ENCODE measurements at regions not wholly inside any gene's neighbourhood (a gene's known extent, or its start where the extent isn't known, plus 50 kb on each side); places are given as distances from the start of the nearest gene placed in this dataset.
A peak's percentile ranks its signal among the peaks of the same experiment; 100 is the strongest.

DNA sequence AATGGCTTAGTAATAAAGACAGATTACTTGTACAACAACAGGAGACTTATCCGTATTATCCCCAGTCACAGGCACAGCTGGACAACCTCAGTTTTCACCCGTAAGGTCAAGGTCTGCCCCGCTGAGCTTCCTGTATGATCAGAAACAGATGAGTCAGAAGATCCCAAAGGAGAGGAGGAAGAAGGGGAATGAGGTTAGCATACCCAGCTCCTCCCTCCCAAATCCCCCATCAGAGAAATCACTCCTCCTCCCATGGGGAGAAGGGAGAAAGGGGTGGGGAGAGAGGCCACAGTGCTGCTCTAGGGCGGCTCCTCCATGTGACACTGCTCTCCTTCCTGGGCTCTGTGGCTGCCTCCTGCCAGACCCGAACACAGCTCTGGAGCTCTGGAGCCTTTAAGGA is 53.8 kb upstream of the SPTBN1 start (continued):
- TF ChIP-seq, protein P1, sequence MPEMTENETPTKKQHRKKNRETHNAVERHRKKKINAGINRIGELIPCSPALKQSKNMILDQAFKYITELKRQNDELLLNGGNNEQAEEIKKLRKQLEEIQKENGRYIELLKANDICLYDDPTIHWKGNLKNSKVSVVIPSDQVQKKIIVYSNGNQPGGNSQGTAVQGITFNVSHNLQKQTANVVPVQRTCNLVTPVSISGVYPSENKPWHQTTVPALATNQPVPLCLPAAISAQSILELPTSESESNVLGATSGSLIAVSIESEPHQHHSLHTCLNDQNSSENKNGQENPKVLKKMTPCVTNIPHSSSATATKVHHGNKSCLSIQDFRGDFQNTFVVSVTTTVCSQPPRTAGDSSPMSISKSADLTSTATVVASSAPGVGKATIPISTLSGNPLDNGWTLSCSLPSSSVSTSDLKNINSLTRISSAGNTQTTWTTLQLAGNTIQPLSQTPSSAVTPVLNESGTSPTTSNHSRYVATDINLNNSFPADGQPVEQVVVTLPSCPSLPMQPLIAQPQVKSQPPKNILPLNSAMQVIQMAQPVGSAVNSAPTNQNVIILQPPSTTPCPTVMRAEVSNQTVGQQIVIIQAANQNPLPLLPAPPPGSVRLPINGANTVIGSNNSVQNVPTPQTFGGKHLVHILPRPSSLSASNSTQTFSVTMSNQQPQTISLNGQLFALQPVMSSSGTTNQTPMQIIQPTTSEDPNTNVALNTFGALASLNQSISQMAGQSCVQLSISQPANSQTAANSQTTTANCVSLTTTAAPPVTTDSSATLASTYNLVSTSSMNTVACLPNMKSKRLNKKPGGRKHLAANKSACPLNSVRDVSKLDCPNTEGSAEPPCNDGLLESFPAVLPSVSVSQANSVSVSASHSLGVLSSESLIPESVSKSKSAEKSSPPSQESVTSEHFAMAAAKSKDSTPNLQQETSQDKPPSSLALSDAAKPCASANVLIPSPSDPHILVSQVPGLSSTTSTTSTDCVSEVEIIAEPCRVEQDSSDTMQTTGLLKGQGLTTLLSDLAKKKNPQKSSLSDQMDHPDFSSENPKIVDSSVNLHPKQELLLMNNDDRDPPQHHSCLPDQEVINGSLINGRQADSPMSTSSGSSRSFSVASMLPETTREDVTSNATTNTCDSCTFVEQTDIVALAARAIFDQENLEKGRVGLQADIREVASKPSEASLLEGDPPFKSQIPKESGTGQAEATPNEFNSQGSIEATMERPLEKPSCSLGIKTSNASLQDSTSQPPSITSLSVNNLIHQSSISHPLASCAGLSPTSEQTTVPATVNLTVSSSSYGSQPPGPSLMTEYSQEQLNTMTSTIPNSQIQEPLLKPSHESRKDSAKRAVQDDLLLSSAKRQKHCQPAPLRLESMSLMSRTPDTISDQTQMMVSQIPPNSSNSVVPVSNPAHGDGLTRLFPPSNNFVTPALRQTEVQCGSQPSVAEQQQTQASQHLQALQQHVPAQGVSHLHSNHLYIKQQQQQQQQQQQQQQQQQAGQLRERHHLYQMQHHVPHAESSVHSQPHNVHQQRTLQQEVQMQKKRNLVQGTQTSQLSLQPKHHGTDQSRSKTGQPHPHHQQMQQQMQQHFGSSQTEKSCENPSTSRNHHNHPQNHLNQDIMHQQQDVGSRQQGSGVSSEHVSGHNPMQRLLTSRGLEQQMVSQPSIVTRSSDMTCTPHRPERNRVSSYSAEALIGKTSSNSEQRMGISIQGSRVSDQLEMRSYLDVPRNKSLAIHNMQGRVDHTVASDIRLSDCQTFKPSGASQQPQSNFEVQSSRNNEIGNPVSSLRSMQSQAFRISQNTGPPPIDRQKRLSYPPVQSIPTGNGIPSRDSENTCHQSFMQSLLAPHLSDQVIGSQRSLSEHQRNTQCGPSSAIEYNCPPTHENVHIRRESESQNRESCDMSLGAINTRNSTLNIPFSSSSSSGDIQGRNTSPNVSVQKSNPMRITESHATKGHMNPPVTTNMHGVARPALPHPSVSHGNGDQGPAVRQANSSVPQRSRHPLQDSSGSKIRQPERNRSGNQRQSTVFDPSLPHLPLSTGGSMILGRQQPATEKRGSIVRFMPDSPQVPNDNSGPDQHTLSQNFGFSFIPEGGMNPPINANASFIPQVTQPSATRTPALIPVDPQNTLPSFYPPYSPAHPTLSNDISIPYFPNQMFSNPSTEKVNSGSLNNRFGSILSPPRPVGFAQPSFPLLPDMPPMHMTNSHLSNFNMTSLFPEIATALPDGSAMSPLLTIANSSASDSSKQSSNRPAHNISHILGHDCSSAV (CRISPR knock-in tag; IDR thresholded peaks at IDR 0.05; ENCODE audit: borderline replicate concordance), result no peak
- TF ChIP-seq TBL1XR1 (IDR thresholded peaks at IDR 0.05; ENCODE audit: borderline replicate concordance, low read length, partially characterized antibody) (no peak), FOXJ3 (CRISPR knock-in tag; IDR thresholded peaks at IDR 0.05; ENCODE audit: borderline replicate concordance) (no peak), SIN3B (IDR thresholded peaks at IDR 0.05; ENCODE audit: low read length) (no peak), ZSCAN20 (CRISPR knock-in tag; IDR thresholded peaks at IDR 0.05; ENCODE audit: borderline replicate concordance) (no peak), JUND (CRISPR knock-in tag; IDR thresholded peaks at IDR 0.05) (no peak), ELF1 (CRISPR knock-in tag; IDR thresholded peaks at IDR 0.05) (peak; percentile 43; the same call in 1 of the 2 replicates), DNMT1 (CRISPR knock-in tag; IDR thresholded peaks at IDR 0.05) (no peak), ZSCAN29 (CRISPR knock-in tag; conservative IDR thresholded peaks at IDR 0.05) (no peak), MBD4 (IDR thresholded peaks at IDR 0.05; ENCODE audit: borderline replicate concordance, low read length) (no peak)
- TF ChIP-seq, protein P2, sequence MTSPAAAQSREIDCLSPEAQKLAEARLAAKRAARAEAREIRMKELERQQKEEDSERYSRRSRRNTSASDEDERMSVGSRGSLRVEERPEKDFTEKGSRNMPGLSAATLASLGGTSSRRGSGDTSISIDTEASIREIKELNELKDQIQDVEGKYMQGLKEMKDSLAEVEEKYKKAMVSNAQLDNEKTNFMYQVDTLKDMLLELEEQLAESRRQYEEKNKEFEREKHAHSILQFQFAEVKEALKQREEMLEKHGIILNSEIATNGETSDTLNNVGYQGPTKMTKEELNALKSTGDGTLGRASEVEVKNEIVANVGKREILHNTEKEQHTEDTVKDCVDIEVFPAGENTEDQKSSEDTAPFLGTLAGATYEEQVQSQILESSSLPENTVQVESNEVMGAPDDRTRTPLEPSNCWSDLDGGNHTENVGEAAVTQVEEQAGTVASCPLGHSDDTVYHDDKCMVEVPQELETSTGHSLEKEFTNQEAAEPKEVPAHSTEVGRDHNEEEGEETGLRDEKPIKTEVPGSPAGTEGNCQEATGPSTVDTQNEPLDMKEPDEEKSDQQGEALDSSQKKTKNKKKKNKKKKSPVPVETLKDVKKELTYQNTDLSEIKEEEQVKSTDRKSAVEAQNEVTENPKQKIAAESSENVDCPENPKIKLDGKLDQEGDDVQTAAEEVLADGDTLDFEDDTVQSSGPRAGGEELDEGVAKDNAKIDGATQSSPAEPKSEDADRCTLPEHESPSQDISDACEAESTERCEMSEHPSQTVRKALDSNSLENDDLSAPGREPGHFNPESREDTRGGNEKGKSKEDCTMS (CRISPR knock-in tag; conservative IDR thresholded peaks at IDR 0.05), result no peak
- TF ChIP-seq, protein P3, sequence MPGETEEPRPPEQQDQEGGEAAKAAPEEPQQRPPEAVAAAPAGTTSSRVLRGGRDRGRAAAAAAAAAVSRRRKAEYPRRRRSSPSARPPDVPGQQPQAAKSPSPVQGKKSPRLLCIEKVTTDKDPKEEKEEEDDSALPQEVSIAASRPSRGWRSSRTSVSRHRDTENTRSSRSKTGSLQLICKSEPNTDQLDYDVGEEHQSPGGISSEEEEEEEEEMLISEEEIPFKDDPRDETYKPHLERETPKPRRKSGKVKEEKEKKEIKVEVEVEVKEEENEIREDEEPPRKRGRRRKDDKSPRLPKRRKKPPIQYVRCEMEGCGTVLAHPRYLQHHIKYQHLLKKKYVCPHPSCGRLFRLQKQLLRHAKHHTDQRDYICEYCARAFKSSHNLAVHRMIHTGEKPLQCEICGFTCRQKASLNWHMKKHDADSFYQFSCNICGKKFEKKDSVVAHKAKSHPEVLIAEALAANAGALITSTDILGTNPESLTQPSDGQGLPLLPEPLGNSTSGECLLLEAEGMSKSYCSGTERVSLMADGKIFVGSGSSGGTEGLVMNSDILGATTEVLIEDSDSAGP (CRISPR knock-in tag; IDR thresholded peaks at IDR 0.05; ENCODE audit: borderline replicate concordance), result no peak
- TF ChIP-seq, protein P4, sequence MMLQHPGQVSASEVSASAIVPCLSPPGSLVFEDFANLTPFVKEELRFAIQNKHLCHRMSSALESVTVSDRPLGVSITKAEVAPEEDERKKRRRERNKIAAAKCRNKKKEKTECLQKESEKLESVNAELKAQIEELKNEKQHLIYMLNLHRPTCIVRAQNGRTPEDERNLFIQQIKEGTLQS (CRISPR knock-in tag; IDR thresholded peaks at IDR 0.05), result no peak

All from HepG2 (cell line).